ENCODE measurements at regions not wholly inside any gene's neighbourhood (a gene's known extent, or its start where the extent isn't known, plus 50 kb on each side); places are given as distances from the start of the nearest gene placed in this dataset.

DNA sequence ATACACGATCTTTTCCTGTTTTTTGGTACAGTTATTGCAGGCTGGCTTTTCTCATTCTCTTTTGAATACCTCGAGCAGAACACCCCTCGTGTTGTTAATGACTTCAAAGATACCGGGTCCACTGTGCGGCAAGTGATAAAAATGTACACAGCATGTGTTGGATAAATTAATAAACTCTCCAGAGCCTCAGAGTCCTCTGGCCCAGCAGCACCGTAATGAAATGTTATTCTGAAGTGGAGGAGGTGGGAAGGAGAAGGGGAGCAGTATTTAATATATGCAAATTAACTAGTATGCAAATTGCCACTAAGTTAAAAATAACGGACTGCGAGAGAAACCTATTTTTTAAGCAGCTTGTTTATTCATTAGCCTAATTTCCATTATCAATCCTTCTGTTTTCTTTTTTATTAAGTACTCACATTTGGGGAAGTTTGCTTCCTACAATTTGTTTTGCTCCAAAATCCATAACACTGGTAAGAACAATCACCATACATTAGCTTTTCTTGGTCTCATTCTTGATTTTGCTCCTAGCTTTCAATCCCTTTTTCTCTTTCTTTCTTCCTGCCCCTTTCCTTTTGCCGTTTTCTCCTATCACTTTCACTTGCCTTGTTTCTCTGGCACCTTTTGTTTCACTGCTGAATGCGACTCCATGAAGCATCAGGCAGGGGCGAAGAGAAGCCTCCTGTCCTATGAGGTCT lies 462.3 kb upstream of the PPP2R3A start:
- no peaks in the 10 kb centered on the region for H3K4me1 ChIP-seq (ENCODE audit: insufficient read depth, low read length, poor library complexity, severe bottlenecking)
- intact Hi-C loops (cut with micrococcal nuclease; ENCODE audit: unreplicated experiment), result loop anchor here (5.0 kb wide), 1 partner anchor 706 kb away; the partner anchor contains the start of gene EPHB1
- no TSS peak for BruUV-seq (replicated peaks)
- ChIA-PET POLR2A (interaction anchor here (0.7 to 1.4 kb wide), 2 partner anchors 24 to 360 kb away, joined by 3 read pairs; no protein-coding TSS in a partner anchor), CTCF (ENCODE audit: unreplicated experiment) (no interaction called here)
- no peak overlapping the region for H3K4me3 ChIP-seq (ENCODE audit: low read depth, low read length, poor library complexity, severe bottlenecking)
- H3K27ac ChIP-seq (ENCODE audit: low read depth, low read length, poor library complexity, severe bottlenecking), result no peak overlapping the region
- H4K20me1 ChIP-seq (ENCODE audit: insufficient read depth, low read length), result no peaks in the 10 kb centered on the region
- H3K4me2 ChIP-seq (ENCODE audit: low read length), result no peak overlapping the region
- TF ChIP-seq EZH2phosphoT487 (IDR thresholded peaks at IDR 0.05; ENCODE audit: borderline replicate concordance, low read depth, low read length), result no peak
- TF ChIP-seq, protein P1, sequence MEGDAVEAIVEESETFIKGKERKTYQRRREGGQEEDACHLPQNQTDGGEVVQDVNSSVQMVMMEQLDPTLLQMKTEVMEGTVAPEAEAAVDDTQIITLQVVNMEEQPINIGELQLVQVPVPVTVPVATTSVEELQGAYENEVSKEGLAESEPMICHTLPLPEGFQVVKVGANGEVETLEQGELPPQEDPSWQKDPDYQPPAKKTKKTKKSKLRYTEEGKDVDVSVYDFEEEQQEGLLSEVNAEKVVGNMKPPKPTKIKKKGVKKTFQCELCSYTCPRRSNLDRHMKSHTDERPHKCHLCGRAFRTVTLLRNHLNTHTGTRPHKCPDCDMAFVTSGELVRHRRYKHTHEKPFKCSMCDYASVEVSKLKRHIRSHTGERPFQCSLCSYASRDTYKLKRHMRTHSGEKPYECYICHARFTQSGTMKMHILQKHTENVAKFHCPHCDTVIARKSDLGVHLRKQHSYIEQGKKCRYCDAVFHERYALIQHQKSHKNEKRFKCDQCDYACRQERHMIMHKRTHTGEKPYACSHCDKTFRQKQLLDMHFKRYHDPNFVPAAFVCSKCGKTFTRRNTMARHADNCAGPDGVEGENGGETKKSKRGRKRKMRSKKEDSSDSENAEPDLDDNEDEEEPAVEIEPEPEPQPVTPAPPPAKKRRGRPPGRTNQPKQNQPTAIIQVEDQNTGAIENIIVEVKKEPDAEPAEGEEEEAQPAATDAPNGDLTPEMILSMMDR (conservative IDR thresholded peaks at IDR 0.05; ENCODE audit: low read length), result no peak
- H3K36me3 ChIP-seq (ENCODE audit: insufficient read depth, low read length), result no peaks in the 10 kb centered on the region
- no peaks in the 10 kb centered on the region for H3K9me2 ChIP-seq (ENCODE audit: insufficient read depth, low read length)
- H3K79me2 ChIP-seq (ENCODE audit: insufficient read depth, low read depth, low read length), result no peaks in the 10 kb centered on the region
- H2AFZ ChIP-seq (ENCODE audit: low read length), result no peak overlapping the region
- no peak for DNase-seq (ENCODE audit: low spot score)
- no peaks in the 10 kb centered on the region for H3K9me3 ChIP-seq (ENCODE audit: low read length)

DNA sequence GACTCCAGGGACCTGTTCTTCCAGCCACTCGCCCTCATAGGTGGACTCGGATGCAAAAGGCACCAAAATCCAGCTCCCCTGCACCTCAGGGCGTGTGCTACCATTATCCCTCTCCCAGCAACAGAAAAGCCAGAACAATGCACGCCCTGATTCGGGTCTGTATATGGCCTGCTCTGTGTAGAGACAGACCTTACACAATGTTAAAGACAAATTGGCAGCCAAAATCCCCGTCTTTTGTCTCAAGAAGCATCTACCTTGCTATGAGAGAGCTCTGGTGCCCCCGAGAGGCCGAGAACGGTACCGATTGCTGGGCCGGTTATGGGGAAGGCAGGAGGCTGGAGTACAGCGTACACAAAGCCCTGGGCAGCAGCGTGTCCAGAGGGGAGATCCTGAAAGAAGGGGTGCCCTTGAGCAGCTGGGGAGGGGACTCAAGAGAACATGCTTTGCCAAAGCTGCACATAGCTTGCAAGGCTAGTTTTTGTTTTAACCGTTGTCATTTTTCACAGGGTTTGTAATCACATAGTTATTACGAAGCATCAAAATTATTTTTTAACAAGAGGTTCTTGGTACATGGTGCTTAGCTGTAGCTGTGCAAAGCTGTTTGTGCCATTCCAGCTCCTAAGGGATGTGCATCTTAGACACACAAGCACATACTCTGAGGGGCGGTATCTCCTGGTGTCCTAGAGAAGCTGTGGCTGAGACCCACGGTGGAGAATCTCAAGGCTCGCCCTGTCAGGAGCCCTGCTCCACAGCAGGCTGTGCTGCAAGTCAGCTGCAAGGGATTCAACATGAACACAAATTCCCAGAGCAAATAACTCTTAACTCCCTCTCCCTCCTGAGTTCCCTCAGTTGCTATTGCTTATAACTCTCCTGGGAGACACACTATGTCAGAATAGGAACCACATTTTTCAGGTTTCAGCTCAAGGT lies 461.5 kb upstream of the PPP2R3A start:
- no peak for TF ChIP-seq EZH2phosphoT487 (IDR thresholded peaks at IDR 0.05; ENCODE audit: borderline replicate concordance, low read depth, low read length)
- TF ChIP-seq, protein P1 (conservative IDR thresholded peaks at IDR 0.05; ENCODE audit: low read length), result peak; percentile 76
- DNase-seq (ENCODE audit: low spot score), result peak; percentile 25
- H3K36me3 ChIP-seq (ENCODE audit: insufficient read depth, low read length), result no peaks in the 10 kb centered on the region
- H3K4me3 ChIP-seq (ENCODE audit: low read depth, low read length, poor library complexity, severe bottlenecking), result no peak overlapping the region
- ChIA-PET POLR2A (interaction anchor here (0.7 to 1.4 kb wide), 2 partner anchors 23 to 359 kb away, joined by 3 read pairs; no protein-coding TSS in a partner anchor), CTCF (ENCODE audit: unreplicated experiment) (no interaction called here)
- no peaks in the 10 kb centered on the region for H3K9me2 ChIP-seq (ENCODE audit: insufficient read depth, low read length)
- no peaks in the 10 kb centered on the region for H3K79me2 ChIP-seq (ENCODE audit: insufficient read depth, low read depth, low read length)
- H3K9me3 ChIP-seq (ENCODE audit: low read length), result 0 out of 2 replicates have a peak, but pooled peaks cover under 1% of the 10 kb centered on the region
- H4K20me1 ChIP-seq (ENCODE audit: insufficient read depth, low read length), result no peaks in the 10 kb centered on the region
- no peak overlapping the region for H3K27ac ChIP-seq (ENCODE audit: low read depth, low read length, poor library complexity, severe bottlenecking)
- H3K4me2 ChIP-seq (ENCODE audit: low read length), result no peak overlapping the region
- intact Hi-C loops (cut with micrococcal nuclease; ENCODE audit: unreplicated experiment), result loop anchor here (5.0 kb wide), 1 partner anchor 707 kb away; the partner anchor contains the start of gene EPHB1
- BruUV-seq (replicated peaks), result no TSS peak
- H2AFZ ChIP-seq (ENCODE audit: low read length), result no peak overlapping the region
- no peaks in the 10 kb centered on the region for H3K4me1 ChIP-seq (ENCODE audit: insufficient read depth, low read length, poor library complexity, severe bottlenecking)

Measured in OCI-LY7 (cell line).